HG03558 (cell line): ENCODE measurements at regions not wholly inside any gene's neighbourhood (a gene's known extent, or its start where the extent isn't known, plus 50 kb on each side); places are given as distances from the start of the nearest gene placed in this dataset.
"Not testable (repeated sequence)": the region's sequence is repeated elsewhere in the genome, so short reads cannot be mapped to it uniquely, and the experiment has no call there.

Experiments used
- ATAC-seq: cut with Tn5 transposase; IDR thresholded peaks from one replicate; pipeline ENCODE4 v1.9.1; 2021; ENCODE audit warnings: moderate number of reproducible peaks; ENCODE audit not compliant: unreplicated experiment; ENCODE audit errors: extremely low read depth

DNA sequence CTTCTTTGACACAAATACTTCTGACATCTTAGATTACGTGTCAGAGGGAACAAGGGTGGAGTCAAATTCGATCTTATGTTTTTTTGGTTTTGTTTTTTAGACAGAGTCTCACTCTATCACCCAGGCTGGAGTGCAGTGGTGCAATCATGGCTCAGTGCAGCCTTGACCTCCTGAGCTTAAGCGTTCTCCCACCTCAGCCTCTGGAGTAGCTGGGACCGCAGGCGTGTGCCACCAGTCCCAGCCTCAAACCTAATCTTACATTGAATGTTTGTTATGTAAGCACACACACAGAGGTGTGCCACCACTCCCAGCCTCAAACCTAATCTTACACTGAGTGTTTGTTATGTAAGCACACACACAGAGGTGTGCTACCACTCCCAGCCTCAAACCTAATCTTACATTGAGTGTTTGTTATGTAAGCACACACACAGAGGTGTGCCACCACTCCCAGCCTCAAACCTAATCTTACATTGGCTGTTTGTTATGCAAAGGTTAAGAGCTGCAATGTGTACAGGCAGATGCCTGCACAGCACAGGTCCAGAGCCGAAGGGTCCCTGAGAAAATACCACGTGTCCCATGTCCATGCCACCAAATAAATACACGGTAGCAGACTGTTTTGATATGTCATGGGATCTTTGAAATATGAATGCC is 118.0 kb downstream of the ATP6V0E2 start:
- ATAC-seq, result not testable (repeated sequence)

DNA sequence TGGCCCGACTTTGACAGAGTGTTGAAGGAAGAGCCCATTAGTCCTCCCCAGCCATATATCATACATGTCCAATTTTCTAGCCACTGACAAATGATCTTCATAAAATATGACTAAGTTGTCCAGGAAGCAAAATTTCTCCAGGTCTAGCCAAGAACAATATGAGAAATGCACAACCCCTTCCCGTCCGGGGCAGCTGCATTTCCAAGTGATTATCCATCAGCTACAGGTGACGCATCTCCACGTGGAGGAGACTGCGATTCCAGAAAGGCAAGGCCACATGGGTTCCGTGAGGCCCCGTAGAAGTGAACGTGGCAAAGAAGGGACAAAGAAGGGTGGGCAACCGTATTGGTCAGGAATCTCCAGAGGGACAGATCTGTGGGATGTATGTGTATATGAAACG is 118.6 kb downstream of the ATP6V0E2 start:
- ATAC-seq, result not testable (repeated sequence)

DNA sequence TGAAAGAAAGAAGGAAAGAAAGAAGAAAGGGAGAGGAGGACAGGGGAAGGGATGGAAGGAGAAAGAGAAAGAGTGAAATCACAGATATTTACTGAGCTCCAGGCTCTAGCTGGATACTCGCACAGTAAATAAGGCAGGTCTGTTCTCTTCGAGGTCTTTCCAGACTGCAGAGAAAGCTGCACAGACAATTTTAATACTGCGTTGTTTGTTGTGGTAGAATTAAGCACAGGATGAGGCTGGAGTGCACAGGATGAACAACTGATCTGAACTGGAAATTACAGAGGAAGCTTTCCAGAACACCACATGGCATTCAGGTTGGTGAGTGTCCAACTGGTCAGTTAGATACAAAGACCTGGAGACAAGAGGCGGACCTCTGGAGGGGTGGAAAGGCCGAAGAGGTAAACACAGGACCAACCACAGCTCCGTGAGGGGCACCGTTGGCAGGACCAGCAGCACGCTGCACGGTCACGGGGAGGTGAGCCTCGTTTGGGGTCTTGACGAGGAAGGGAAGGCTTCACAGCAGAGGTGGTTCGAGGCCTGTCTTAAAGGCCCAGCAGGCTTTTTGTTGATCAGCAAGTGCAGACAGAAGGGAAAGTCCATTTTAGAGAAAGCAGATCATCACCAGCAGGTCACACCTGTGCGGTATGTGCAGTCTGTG is 121.7 kb downstream of the ATP6V0E2 start:
- not testable (repeated sequence) for ATAC-seq

DNA sequence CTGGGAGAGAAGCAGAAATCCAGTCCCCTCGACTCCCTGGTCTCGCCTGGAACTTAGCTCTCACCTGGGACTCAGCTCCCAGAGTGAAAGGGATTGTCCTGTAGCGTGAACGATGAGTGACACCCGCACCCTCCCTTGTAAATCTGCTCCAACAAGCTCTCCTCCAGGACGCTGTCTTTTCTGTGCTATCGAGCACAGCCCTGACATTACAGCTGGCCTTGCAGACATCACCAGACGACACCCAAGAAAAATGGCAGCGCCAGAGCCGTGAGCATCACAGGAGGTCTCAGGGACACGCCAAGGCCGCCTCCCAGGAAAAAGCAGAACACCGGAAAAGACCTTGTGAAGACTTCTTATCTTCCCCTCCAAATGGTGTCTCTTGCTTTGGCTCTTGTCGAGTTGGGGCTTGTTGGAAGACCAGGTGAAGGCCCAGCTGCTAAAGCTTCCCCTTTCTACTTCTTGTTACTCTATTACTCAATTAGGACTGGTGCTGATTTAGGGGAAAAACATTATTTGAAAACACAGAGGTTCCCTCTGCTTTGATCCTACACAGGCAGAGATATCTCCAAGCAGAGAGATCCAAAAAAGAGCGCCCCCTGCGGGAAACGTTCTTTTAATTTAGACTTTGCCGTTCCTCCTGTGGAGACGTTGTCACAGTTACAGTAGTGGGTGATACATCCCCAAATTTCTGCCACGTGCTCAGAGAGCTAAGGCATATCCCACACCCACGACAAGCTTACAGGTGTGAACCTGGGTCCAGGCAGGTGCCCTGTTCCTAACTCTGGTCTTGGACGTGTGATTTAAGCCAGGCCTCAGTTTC is 127.2 kb downstream of the ATP6V0E2 start:
- not testable (repeated sequence) for ATAC-seq

DNA sequence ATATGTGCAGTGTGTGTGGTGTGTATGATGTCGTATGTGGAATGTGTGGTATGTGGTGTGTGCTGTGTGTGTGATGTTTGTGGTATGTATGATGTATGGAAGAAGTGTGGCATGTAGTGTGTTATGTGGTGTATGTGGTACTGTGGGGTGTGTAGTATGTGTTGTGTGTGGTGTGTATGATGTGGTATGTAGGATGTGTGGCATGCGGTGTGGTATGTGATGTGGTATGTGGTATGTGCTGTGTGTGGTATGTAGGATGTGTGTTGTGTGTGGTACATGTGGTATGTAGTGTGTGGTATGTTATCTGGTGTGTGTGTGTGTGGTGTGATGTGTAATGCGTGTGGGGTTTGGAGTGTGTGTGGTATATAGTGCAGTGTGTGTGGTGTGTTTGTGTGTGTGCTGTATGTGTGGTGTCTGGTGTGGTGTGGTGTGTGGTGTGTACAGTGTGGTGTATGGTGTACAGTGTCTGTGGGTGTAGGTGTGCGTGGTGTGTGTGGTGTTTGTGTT is 129.6 kb downstream of the ATP6V0E2 start:
- ATAC-seq, result no peak

DNA sequence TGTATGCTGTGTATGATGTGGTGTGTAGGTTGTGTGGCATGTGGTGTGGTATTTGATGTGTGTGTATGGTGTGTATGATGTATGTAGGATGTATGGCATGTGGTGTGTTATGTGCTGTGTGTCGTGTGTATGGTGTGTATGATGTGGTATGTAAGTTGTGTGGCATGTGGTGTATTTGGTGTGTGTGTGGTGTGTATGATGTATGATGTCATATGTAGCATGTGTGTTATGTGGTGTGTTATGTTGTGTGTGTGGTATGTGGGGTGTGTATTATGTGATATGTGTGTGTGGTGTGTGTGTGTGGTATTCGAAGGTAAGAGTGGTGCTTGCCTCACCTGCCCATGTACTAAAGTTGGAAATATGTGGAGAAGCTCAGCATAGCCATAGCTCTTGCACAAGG is 130.2 kb downstream of the ATP6V0E2 start:
- not testable (repeated sequence) for ATAC-seq

DNA sequence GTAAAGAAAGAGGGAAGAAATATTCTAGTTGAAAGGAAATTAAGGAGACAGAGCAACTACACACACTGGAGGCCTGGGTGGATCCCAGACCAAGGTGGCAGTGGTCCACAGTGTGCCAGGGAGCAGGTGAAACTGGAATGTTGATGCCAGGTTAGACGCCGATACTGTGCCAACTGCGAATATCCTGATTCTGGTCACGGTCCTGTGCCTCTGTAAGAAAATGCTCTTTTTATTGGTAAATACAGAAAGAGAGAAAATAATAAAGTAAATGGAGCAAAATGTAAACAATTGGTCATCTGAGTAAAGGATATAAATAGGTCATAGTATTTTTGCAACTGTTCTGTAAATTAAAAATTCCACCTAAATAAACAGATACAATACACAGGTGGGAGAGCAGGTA is 131.1 kb downstream of the ATP6V0E2 start:
- not testable (repeated sequence) for ATAC-seq

DNA sequence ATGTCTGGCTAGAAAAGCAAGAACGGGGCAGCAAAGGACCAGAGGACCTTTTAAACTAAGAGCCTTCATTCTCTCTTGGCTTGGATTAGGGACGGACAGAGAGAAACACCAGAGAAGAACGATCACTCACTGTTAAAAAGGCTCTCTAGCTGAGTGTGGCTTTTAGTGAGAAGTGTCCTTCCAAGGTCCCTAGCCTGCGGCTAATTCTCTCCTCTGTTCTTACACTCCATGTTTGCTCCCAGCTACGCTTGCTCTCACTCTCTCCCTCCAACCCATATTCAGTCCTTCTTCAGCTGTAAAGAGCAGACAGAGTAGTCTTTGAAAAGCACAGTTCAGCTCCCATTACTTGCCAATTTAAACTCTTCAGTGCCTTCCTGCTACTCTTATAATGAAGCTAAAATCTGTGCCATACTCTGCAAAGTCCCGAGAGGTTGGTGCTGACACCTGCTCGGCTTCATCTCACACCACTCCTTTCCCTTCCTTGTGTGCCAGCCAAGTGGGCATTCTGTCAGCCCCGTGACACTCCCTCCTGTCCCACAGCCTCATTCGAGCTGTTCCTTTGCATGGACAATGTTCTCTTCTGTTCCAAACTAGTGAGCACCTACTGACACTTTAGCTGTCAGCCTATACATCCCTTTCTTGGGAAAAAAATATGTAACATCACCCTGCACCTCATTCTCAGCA is 136.0 kb downstream of the ATP6V0E2 start:
- not testable (repeated sequence) for ATAC-seq

DNA sequence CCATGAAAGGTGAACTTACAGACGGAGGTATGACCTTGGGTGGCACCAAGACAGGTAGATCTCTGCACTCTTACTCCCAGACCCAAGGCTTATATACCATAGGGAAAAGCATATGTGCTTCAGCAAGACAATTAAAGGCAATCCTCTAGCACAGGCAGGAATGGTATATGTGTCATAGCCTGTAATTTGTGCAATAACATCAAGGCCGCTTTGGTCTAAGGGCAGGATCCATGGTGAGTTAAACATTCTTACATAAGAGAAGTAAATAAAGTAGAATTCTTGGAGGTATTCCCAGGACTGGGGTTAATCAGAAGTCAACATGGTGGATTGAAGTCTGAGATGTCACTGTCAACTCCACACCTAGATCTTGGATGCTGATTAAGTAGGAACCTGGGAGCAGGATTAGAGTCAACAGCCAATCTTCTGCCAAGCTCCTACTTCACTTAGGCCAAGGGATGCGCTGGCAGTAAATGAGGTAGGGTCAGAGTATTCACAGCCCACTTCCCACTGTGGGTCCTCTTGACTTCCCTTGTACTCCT is 143.0 kb downstream of the ATP6V0E2 start:
- ATAC-seq, result not testable (repeated sequence)

DNA sequence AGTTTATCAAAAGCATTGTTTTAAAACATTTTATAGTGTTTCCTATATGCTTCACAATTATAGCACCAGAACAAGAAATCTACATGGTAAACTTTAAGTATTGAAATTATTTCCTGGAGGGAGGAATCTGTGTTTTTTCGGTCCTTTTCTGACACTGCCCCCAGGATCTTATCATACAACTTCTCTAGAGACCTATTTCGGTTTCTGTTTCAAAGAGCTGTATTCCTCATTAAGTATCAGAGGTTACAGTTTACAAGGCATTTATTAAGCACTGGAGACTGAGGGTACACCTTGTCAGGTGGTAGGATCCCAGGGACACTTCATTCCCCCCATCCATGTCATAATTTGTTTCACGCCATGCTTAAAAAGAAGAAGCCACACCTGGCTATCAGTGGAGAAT is 146.4 kb downstream of the ATP6V0E2 start:
- ATAC-seq, result not testable (repeated sequence)

DNA sequence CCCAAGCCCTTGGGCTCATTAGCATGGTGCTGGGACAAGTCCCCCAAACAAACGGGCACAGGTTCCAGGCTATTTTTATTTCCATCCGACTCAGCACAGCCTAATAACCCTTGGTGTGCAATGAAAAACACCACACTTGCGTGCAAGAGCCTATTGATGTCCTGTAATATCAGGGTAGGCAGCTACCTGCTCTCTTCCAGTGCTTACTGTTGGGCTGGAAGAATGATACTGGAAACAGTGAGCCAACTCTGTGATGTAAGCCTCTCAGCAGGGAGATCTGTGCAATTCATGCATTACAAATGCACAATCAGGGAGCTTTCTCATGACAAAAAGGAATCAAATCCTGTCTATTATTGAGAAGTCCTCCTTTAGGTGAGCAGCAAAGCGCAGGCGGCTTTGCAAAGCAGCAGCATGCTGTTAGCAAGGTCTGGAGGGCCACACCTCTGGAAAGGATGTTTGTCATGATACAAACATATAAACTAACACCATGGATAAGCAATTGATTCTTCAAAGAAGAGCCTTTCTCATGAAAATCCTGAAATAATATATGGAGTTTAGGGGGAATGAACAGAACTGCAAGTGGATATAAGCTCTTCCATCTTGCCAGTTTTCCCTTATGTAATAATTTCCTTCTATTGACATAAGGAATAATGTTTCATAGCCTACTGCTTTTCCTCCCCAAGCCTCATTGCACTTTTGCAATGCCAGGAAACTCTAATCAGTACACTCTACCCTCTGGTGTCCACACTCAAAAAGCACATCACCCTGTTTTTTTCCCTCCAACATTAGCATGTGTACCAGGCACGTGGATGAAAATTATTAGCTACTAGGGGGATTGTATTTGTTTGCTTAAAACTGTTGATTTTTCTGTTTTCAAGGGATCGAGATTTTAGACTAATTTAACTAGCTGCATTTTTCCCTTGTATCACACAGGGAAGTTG is 151.1 kb downstream of the ATP6V0E2 start:
- ATAC-seq, result not testable (repeated sequence)

DNA sequence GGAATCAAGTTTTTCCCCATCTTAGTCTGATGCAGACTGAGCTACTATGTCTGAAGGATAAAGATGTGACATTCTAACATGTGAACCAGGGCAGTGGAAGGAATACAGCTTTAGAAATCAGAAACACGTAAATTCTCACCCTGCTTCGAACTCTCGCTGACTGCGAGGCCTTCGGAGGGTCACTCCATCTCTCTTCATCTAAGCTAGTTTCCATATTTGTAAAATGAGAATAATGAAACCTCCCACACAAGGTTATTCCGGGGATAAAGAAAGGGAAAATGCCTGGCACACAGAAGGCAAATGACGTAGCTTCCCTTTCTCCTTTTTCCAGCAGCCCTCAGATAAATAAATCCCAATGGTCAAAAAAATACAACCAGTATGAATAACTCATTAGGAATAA is 152.0 kb downstream of the ATP6V0E2 start:
- ATAC-seq, result not testable (repeated sequence)

DNA sequence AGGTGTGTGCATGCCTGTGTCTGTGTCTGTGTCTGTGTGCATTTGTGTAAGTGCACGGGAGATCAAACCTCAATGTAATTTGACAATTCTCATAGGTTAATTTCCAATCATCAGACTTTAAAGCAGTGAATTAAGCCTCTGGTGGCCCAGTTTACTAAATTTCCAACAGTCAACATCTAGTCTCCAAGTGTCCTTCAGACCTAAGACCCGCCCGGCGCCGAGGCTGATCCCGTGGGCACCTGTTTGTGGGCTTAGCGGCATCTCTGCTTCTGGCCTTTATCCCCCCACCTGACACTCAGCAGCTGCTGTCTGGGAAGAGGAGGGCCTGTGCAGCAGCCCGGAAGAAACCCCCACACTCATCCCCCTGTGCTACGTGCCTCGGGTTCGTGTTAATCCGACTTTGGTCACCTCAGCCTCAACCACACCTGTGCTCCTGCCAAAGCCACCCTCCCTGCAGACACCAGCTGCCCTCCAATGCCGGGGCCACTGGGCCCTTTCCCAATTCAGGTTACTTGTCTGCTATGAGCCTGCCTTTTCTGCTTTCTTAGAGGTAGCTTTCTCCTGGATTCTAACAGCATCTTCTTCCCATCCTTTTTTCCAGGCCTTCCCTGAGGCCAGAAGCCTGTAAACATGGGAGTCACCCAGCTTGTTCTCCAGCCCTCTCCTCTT is 154.7 kb downstream of the ATP6V0E2 start:
- not testable (repeated sequence) for ATAC-seq

DNA sequence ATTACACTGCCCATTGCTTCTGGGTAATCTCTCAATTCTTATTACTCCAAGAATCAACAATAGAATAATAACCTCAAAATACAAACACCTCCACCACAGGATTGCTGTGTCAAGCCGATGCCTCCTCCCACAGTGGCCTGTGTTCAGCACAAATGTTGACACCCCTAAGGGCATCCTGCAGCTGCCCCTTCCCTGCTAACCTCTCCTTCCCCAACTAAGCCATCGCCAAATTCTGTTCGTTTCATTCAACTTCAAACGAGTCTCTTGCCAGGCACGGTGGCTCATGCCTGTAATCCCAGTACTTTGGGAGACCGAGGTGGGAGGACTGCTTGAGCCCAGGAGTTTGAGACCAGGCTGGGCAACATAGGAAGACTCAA is 155.2 kb downstream of the ATP6V0E2 start:
- ATAC-seq, result not testable (repeated sequence)

DNA sequence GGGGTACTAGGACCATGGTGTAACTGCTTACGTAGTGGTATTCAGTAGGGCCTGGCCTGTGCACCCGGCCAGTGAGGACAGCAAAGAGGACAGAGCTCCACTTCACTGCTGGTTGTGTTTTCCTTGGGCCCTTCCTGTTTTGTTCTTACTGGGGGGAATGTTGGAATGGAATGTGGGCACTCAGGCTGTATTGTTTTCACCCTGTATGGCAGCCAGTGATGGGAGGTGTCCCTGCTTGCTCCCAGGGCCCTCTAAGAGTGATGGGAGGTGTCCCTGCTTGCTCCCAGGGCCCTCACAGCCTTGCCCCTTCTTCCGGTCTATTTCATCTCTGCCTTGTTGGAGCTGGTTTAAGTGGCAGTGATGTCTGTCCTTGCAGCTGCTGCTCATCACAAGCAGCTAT is 158.0 kb downstream of the ATP6V0E2 start:
- ATAC-seq, result not testable (repeated sequence)

DNA sequence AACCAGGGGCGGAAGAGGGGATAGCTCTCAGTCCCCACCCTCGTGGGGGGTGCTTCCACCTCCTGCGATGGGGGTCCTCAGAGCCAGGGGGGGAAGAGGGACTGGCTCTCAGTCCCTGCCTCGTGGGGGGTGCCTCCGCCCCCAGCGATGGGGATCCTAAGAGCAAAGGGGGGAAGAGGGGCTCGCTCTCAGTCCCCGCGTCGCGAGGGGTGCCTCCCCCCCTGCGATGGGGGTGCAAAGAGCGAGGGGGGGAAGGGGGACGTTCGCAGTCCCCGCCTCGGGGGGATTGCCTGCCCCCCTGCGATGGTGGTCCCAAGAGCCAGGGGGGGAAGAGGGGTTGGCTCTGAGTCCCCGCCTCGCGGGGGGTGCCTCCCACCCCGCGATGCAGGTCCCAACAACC is 159.9 kb downstream of the ATP6V0E2 start:
- not testable (repeated sequence) for ATAC-seq

DNA sequence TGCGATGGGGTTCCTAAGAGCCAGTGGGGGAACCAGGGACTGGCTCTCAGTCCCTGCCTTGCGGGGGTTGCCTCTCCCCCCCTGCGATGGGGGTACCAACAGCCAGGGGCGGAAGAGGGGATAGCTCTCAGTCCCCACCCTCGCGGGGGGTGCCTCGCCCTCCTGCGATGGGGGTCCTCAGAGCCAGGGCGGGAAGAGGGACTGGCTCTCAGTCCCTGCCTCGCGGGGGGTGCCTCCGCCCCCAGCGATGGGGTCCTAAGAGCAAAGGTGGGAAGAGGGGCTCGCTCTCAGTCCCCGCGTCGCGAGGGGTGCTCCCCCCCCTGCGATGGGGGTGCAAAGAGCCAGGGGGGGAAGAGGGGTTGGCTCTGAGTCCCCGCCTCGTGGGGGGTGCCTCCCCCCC is 162.0 kb downstream of the ATP6V0E2 start:
- ATAC-seq, result not testable (repeated sequence)

DNA sequence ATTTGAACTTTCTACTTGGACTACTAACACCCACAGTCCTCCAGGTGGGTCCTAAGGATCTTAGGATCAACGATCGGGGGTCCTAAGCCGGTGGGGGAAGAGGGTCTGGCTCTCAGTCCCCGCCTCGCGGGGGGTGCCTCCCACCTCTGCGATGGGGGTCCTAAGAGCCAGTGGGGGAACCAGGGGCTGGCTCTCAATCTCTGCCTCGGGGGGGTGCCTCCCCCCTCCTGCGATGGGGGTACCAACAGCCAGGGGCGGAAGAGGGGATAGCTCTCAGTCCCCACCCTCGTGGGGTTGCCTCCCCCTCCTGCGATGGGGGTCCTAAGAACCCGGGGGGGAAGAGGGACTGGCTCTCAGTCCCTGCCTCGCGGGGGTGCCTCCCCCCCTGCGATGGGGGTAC is 165.3 kb downstream of the ATP6V0E2 start:
- not testable (repeated sequence) for ATAC-seq
